ENCODE measurements at regions not wholly inside any gene's neighbourhood (a gene's known extent, or its start where the extent isn't known, plus 50 kb on each side); places are given as distances from the start of the nearest gene placed in this dataset.

DNA sequence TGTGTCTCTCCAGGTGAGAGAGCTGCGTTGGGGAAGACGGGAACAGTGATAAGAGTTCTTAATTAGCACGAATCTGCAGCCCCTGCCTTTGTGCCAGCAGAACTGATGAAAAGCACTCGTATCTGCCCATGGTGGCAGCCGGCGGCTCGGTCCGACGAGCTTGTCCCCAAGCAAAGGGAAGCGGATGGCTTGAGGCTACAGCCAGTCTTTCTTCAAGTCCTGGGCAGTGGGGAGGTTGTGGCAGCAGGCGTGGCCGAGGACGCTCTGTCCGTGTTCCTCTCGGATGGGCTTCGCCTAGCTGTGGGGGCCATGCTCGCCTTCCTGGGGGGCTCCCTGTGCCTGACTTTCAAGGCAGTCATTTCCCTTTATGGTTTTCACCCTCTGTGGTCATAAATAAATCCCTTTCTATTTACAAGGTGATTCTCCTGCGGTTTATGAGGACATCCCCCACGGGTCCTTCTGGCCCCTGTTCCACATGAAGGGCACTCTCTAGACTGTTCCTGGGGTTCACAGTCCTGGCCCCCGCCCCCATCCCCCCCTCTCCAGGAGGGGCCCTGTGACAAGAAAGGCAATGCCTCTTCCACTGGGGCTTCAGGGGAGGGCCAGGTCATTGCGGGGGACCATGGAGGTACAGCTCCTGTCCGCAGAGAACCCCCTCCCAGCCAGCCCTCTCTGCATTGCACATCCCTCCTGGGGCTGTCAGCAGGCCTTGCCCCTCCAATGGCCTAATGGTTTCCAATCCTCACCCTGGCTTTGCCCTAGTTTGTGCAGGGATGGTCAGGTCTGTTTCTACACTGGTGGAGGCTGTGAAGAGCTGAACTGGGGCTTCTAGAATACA, 1212.3 kb downstream of the BRD1 start:
- H3K79me2 ChIP-seq (ENCODE audit: insufficient read depth, low read length) = no peaks in the 10 kb centered on the region
- TF ChIP-seq HIVEP1 (CRISPR knock-in tag; IDR thresholded peaks at IDR 0.05) (no peak), ZNF256 (CRISPR knock-in tag; conservative IDR thresholded peaks at IDR 0.05) (no peak), ZNF792 (CRISPR knock-in tag; IDR thresholded peaks at IDR 0.05) (no peak), SP1 (IDR thresholded peaks at IDR 0.05) (no peak), SP1 (CRISPR knock-in tag; IDR thresholded peaks at IDR 0.05) (no peak), KLF6 (CRISPR knock-in tag; IDR thresholded peaks at IDR 0.05) (no peak), KDM6A (CRISPR knock-in tag; IDR thresholded peaks at IDR 0.05; ENCODE audit: low read depth) (no peak), POLR2A (IDR thresholded peaks at IDR 0.05; ENCODE audit: insufficient read depth in 1 of 2, low read depth in 2 of 2, low read length in 2 of 2) (no peak)
- TF ChIP-seq, protein P1, sequence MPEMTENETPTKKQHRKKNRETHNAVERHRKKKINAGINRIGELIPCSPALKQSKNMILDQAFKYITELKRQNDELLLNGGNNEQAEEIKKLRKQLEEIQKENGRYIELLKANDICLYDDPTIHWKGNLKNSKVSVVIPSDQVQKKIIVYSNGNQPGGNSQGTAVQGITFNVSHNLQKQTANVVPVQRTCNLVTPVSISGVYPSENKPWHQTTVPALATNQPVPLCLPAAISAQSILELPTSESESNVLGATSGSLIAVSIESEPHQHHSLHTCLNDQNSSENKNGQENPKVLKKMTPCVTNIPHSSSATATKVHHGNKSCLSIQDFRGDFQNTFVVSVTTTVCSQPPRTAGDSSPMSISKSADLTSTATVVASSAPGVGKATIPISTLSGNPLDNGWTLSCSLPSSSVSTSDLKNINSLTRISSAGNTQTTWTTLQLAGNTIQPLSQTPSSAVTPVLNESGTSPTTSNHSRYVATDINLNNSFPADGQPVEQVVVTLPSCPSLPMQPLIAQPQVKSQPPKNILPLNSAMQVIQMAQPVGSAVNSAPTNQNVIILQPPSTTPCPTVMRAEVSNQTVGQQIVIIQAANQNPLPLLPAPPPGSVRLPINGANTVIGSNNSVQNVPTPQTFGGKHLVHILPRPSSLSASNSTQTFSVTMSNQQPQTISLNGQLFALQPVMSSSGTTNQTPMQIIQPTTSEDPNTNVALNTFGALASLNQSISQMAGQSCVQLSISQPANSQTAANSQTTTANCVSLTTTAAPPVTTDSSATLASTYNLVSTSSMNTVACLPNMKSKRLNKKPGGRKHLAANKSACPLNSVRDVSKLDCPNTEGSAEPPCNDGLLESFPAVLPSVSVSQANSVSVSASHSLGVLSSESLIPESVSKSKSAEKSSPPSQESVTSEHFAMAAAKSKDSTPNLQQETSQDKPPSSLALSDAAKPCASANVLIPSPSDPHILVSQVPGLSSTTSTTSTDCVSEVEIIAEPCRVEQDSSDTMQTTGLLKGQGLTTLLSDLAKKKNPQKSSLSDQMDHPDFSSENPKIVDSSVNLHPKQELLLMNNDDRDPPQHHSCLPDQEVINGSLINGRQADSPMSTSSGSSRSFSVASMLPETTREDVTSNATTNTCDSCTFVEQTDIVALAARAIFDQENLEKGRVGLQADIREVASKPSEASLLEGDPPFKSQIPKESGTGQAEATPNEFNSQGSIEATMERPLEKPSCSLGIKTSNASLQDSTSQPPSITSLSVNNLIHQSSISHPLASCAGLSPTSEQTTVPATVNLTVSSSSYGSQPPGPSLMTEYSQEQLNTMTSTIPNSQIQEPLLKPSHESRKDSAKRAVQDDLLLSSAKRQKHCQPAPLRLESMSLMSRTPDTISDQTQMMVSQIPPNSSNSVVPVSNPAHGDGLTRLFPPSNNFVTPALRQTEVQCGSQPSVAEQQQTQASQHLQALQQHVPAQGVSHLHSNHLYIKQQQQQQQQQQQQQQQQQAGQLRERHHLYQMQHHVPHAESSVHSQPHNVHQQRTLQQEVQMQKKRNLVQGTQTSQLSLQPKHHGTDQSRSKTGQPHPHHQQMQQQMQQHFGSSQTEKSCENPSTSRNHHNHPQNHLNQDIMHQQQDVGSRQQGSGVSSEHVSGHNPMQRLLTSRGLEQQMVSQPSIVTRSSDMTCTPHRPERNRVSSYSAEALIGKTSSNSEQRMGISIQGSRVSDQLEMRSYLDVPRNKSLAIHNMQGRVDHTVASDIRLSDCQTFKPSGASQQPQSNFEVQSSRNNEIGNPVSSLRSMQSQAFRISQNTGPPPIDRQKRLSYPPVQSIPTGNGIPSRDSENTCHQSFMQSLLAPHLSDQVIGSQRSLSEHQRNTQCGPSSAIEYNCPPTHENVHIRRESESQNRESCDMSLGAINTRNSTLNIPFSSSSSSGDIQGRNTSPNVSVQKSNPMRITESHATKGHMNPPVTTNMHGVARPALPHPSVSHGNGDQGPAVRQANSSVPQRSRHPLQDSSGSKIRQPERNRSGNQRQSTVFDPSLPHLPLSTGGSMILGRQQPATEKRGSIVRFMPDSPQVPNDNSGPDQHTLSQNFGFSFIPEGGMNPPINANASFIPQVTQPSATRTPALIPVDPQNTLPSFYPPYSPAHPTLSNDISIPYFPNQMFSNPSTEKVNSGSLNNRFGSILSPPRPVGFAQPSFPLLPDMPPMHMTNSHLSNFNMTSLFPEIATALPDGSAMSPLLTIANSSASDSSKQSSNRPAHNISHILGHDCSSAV (CRISPR knock-in tag; IDR thresholded peaks at IDR 0.05; ENCODE audit: borderline replicate concordance) = no peak
- TF ChIP-seq, protein P2, sequence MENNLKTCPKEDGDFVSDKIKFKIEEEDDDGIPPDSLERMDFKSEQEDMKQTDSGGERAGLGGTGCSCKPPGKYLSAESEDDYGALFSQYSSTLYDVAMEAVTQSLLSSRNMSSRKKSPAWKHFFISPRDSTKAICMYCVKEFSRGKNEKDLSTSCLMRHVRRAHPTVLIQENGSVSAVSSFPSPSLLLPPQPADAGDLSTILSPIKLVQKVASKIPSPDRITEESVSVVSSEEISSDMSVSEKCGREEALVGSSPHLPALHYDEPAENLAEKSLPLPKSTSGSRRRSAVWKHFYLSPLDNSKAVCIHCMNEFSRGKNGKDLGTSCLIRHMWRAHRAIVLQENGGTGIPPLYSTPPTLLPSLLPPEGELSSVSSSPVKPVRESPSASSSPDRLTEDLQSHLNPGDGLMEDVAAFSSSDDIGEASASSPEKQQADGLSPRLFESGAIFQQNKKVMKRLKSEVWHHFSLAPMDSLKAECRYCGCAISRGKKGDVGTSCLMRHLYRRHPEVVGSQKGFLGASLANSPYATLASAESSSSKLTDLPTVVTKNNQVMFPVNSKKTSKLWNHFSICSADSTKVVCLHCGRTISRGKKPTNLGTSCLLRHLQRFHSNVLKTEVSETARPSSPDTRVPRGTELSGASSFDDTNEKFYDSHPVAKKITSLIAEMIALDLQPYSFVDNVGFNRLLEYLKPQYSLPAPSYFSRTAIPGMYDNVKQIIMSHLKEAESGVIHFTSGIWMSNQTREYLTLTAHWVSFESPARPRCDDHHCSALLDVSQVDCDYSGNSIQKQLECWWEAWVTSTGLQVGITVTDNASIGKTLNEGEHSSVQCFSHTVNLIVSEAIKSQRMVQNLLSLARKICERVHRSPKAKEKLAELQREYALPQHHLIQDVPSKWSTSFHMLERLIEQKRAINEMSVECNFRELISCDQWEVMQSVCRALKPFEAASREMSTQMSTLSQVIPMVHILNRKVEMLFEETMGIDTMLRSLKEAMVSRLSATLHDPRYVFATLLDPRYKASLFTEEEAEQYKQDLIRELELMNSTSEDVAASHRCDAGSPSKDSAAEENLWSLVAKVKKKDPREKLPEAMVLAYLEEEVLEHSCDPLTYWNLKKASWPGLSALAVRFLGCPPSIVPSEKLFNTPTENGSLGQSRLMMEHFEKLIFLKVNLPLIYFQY (CRISPR knock-in tag; IDR thresholded peaks at IDR 0.05; ENCODE audit: borderline replicate concordance) = no peak
- TF ChIP-seq, protein P3, sequence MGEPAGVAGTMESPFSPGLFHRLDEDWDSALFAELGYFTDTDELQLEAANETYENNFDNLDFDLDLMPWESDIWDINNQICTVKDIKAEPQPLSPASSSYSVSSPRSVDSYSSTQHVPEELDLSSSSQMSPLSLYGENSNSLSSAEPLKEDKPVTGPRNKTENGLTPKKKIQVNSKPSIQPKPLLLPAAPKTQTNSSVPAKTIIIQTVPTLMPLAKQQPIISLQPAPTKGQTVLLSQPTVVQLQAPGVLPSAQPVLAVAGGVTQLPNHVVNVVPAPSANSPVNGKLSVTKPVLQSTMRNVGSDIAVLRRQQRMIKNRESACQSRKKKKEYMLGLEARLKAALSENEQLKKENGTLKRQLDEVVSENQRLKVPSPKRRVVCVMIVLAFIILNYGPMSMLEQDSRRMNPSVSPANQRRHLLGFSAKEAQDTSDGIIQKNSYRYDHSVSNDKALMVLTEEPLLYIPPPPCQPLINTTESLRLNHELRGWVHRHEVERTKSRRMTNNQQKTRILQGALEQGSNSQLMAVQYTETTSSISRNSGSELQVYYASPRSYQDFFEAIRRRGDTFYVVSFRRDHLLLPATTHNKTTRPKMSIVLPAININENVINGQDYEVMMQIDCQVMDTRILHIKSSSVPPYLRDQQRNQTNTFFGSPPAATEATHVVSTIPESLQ (CRISPR knock-in tag; conservative IDR thresholded peaks at IDR 0.05) = no peak

More for the DNA sequence above, 1212.3 kb downstream of the BRD1 start:
- no peak for DNase-seq (ENCODE audit: low spot score)
- Histone ChIP-seq H4K20me1 (ENCODE audit: insufficient read depth, low read length) (no peaks in the 10 kb centered on the region), H3K4me1 (ENCODE audit: insufficient read depth, low read length) (no peaks in the 10 kb centered on the region), H3K27ac (ENCODE audit: extremely low read length, insufficient read depth, low read length) (no peak overlapping the region), H2AFZ (ENCODE audit: low read length) (no peak overlapping the region), H3K36me3 (replicated peaks in 1 of 2; ENCODE audit: control insufficient read depth in 1 of 2, insufficient read depth in 2 of 2, low read length in 2 of 2) (no peaks in the 10 kb centered on the region), H3K9ac (ENCODE audit: insufficient read depth, low read depth, low read length) (no peak overlapping the region), H3K9me3 (ENCODE audit: low read length) (no peaks in the 10 kb centered on the region), H3K4me3 (replicated peaks in 1 of 3; ENCODE audit: insufficient read depth in 1 of 3, low read depth in 2 of 3, low read length in 3 of 3) (no peak overlapping the region), H3K27me3 (ENCODE audit: control insufficient read depth in 1 of 2, insufficient read depth in 2 of 2, low read length in 2 of 2) (peaks cover 0 to 10% of the 10 kb centered on the region in 2 experiments; a peak in 1 of 5 replicates), H3K4me2 (ENCODE audit: low read depth, low read length) (no peak overlapping the region)
- BruUV-seq (replicated peaks) = no TSS peak
- WGBS (ENCODE audit: low lambda C conversion rate) = 46% methylated on average over 12 of the region's 22 CpGs
- in situ Hi-C loops (cut with HindIII; ENCODE audit: extremely low pct_ligation_motif_present, low pct_unique_long_range_greater_than_20kb) = no loop called here
- intact Hi-C loops (cut with micrococcal nuclease; ENCODE audit: unreplicated experiment) = no loop called here
- POLR2A ChIA-PET = no interaction called here
- no peak for FAIRE-seq
- CTCF ChIA-PET (ENCODE audit: low intra/inter-chr PET ratio, low total read pairs) = no interaction called here
- no peak for ATAC-seq

Data from HepG2 (cell line).